GM12892 (cell line): ENCODE measurements at regions not wholly inside any gene's neighbourhood (a gene's known extent, or its start where the extent isn't known, plus 50 kb on each side); places are given as distances from the start of the nearest gene placed in this dataset.

Source experiments
- POLR2A ChIP-seq: IDR thresholded peaks from 2 replicates; pipeline ENCODE4 v1.6.1; 2011; ENCODE audit warnings: low read depth, low read length, control low read depth
- TAF1 ChIP-seq: IDR thresholded peaks from 2 replicates; pipeline ENCODE4 v1.6.1; 2011; ENCODE audit warnings: low read depth, mild to moderate bottlenecking, control low read depth, low read length, borderline replicate concordance

- TF ChIP-seq TAF1 (no peak), POLR2A (no peak)
These were observed 343.8 kb upstream of the MYT1L start for GRCh38 chr2:2674831-2675230.
